GM23338 (cell line): ENCODE measurements at regions not wholly inside any gene's neighbourhood (a gene's known extent, or its start where the extent isn't known, plus 50 kb on each side); places are given as distances from the start of the nearest gene placed in this dataset.

Experiments
- ATAC-seq: fragments of 200-7000 bp; cut with Tn5 transposase; 3 replicates; pipeline ENCODE4 v1.9.1; 2020
- DNase-seq: peaks from one replicate; pipeline ENCODE4 v3.0.0-alpha.2; 2015; ENCODE audit warnings: low spot score
- H2AFZ ChIP-seq: fragments of 200-600 bp; sonication (generic); 2 replicates; pipeline ENCODE4 v1.8.0; 2016; ENCODE audit warnings: antibody characterized with exemption, mild to moderate bottlenecking, moderate library complexity
- H3F3A ChIP-seq: fragments of 200-600 bp; sonication (generic); replicated peaks from 2 replicates; pipeline ENCODE4 v1.8.0; 2017; ENCODE audit warnings: antibody characterized with exemption, mixed run types, low read depth
- H3K27ac ChIP-seq: fragments of 200-600 bp; sonication (generic); 2 replicates; pipeline ENCODE4 v1.6.1; 2016; ENCODE audit warnings: low read depth
- H3K27me3 ChIP-seq: fragments of 200-600 bp; sonication (generic); 2 replicates; pipeline ENCODE4 v1.8.0; 2016; ENCODE audit warnings: mild to moderate bottlenecking, mixed run types, moderate library complexity; ENCODE audit not compliant: insufficient read depth
- H3K36me3 ChIP-seq: fragments of 200-600 bp; sonication (generic); 2 replicates; pipeline ENCODE4 v1.8.0; 2016; ENCODE audit warnings: mild to moderate bottlenecking; ENCODE audit not compliant: insufficient read depth
- H3K4me1 ChIP-seq: fragments of 200-600 bp; sonication (generic); 2 replicates; pipeline ENCODE4 v1.8.0; 2016; ENCODE audit warnings: mild to moderate bottlenecking, moderate library complexity; ENCODE audit not compliant: insufficient read depth
- H3K4me2 ChIP-seq: fragments of 200-600 bp; sonication (generic); 2 replicates; pipeline ENCODE4 v1.7.1; 2017; ENCODE audit warnings: mixed run types
- H3K4me3 ChIP-seq: fragments of 200-600 bp; sonication (generic); 2 replicates; pipeline ENCODE4 v1.6.1; 2016; ENCODE audit warnings: mixed run types
- H3K79me2 ChIP-seq: fragments of 200-600 bp; sonication (generic); replicated peaks from 2 replicates; pipeline ENCODE4 v1.8.0; 2017; ENCODE audit warnings: mild to moderate bottlenecking; ENCODE audit not compliant: insufficient read depth
- H3K9me2 ChIP-seq: fragments of 200-600 bp; sonication (generic); 2 replicates; pipeline ENCODE4 v1.8.0; 2017; ENCODE audit not compliant: insufficient read depth
- H4K20me1 ChIP-seq: fragments of 200-600 bp; sonication (generic); replicated peaks from 2 replicates; pipeline ENCODE4 v1.8.0; 2017; ENCODE audit warnings: mild to moderate bottlenecking; ENCODE audit not compliant: insufficient read depth
- H3K27ac Mint-ChIP-seq: 2 replicates; pipeline ENCODE4 v1.8.0; 2020; ENCODE audit warnings: inconsistent platforms, mild to moderate bottlenecking, moderate library complexity, mixed read lengths
- H3K27me3 Mint-ChIP-seq: 3 replicates; pipeline ENCODE4 v1.8.0; 2022; ENCODE audit warnings: low read depth, mild to moderate bottlenecking, moderate library complexity, mixed read lengths, inconsistent platforms; ENCODE audit not compliant: insufficient read depth, poor library complexity
- H3K36me3 Mint-ChIP-seq: 3 replicates; pipeline ENCODE4 v1.8.0; 2021; ENCODE audit warnings: low read depth, mild to moderate bottlenecking, inconsistent platforms, moderate library complexity, mixed read lengths
- H3K4me1 Mint-ChIP-seq: 3 replicates; pipeline ENCODE4 v1.8.0; 2020; ENCODE audit warnings: mild to moderate bottlenecking, inconsistent platforms, mixed read lengths
- H3K4me3 Mint-ChIP-seq: 3 replicates; pipeline ENCODE4 v1.8.0; 2021; ENCODE audit warnings: moderate library complexity, mild to moderate bottlenecking, inconsistent platforms, mixed read lengths
- H3K9me3 Mint-ChIP-seq: 3 replicates; pipeline ENCODE4 v1.8.0; 2020; ENCODE audit warnings: moderate library complexity, mild to moderate bottlenecking, inconsistent platforms, mixed read lengths
- CREB1 ChIP-seq: fragments of 250-450 bp; sonication (Bioruptor Pico); IDR thresholded peaks from 2 replicates; pipeline ENCODE4 v1.5.0; 2020; ENCODE audit warnings: low read depth, mild to moderate bottlenecking, moderate library complexity
- EZH2phosphoT487 ChIP-seq: fragments of 200-600 bp; sonication (generic); IDR thresholded peaks from one replicate; pipeline ENCODE4 v1.8.1; 2018; ENCODE audit warnings: antibody characterized with exemption; ENCODE audit not compliant: unreplicated experiment
- JUNB ChIP-seq: IDR thresholded peaks from one replicate; pipeline ENCODE4 v1.6.1; 2016; ENCODE audit warnings: antibody characterized with exemption; ENCODE audit not compliant: unreplicated experiment
- NANOG ChIP-seq: IDR thresholded peaks from 2 replicates; pipeline ENCODE4 v1.6.1; 2016; ENCODE audit warnings: antibody characterized with exemption, borderline replicate concordance
- POLR2AphosphoS5 ChIP-seq: IDR thresholded peaks from 2 replicates; pipeline ENCODE4 v1.6.1; 2016; ENCODE audit warnings: antibody characterized with exemption, low read depth
- STAT1 ChIP-seq: IDR thresholded peaks from one replicate; pipeline ENCODE4 v1.6.1; 2016; ENCODE audit warnings: antibody characterized with exemption; ENCODE audit not compliant: unreplicated experiment
- ZNF114 ChIP-seq: fragments of 250-450 bp; sonication (Bioruptor Pico); IDR thresholded peaks from 2 replicates; pipeline ENCODE4 v1.5.0; 2020; ENCODE audit warnings: mild to moderate bottlenecking, moderate library complexity
- ZNF331 ChIP-seq: fragments of 250-450 bp; sonication (Bioruptor Pico); IDR thresholded peaks from 2 replicates; pipeline ENCODE4 v1.5.0; 2020; ENCODE audit warnings: low read depth, mild to moderate bottlenecking, moderate library complexity
- TF ChIP-seq, protein P1 (sequence below): IDR thresholded peaks from 2 replicates; pipeline ENCODE4 v1.6.1; 2016; ENCODE audit warnings: antibody characterized with exemption
- TF ChIP-seq, protein P2 (sequence below): fragments of 250-450 bp; sonication (Bioruptor Pico); IDR thresholded peaks from 2 replicates; pipeline ENCODE4 v1.5.0; 2020; ENCODE audit warnings: mild to moderate bottlenecking, moderate library complexity
- TF ChIP-seq, protein P3 (sequence below): IDR thresholded peaks from one replicate; pipeline ENCODE4 v1.6.1; 2018; ENCODE audit warnings: antibody characterized with exemption; ENCODE audit not compliant: unreplicated experiment

DNA sequence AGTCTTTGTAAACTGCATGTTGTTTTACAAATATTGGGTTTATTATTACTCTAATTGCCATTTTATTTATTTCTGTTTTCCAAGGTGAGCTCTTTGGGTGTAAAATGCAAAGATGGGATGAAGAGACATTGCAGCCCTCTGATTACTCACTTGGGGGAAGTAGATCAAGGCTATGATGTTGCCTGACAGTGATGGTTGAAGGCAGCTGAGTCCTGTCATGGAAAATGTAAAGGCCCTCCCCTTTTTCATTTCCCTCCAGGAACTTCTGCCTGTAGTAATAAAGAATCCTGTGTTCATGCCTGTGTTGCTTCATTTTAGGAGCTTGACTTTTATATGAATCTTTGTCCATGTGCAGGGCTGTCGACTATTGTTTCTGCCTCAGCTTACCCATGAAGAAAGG lies 605.4 kb upstream of the CLINT1 start:
- Mint-ChIP-seq H3K27ac (no peak overlapping the region), H3K36me3 (no peaks in the 10 kb centered on the region), H3K27me3 (no peaks in the 10 kb centered on the region), H3K9me3 (no peaks in the 10 kb centered on the region), H3K4me3 (no peak overlapping the region), H3K4me1 (no peaks in the 10 kb centered on the region)
- Histone ChIP-seq H3K36me3 (no peaks in the 10 kb centered on the region), H3K27me3 (no peaks in the 10 kb centered on the region), H3K4me3 (no peak overlapping the region), H3F3A (no peaks in the 10 kb centered on the region), H2AFZ (no peak overlapping the region), H3K4me1 (no peaks in the 10 kb centered on the region), H3K4me2 (no peak overlapping the region), H3K27ac (no peak overlapping the region), H3K9me2 (no peaks in the 10 kb centered on the region), H3K79me2 (no peaks in the 10 kb centered on the region), H4K20me1 (no peaks in the 10 kb centered on the region)
- no peak for TF ChIP-seq POLR2AphosphoS5
- TF ChIP-seq, protein P1, sequence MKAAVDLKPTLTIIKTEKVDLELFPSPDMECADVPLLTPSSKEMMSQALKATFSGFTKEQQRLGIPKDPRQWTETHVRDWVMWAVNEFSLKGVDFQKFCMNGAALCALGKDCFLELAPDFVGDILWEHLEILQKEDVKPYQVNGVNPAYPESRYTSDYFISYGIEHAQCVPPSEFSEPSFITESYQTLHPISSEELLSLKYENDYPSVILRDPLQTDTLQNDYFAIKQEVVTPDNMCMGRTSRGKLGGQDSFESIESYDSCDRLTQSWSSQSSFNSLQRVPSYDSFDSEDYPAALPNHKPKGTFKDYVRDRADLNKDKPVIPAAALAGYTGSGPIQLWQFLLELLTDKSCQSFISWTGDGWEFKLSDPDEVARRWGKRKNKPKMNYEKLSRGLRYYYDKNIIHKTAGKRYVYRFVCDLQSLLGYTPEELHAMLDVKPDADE: no peak
- TF ChIP-seq JUNB: no peak
- ATAC-seq (no peak), DNase-seq (no peak)

DNA sequence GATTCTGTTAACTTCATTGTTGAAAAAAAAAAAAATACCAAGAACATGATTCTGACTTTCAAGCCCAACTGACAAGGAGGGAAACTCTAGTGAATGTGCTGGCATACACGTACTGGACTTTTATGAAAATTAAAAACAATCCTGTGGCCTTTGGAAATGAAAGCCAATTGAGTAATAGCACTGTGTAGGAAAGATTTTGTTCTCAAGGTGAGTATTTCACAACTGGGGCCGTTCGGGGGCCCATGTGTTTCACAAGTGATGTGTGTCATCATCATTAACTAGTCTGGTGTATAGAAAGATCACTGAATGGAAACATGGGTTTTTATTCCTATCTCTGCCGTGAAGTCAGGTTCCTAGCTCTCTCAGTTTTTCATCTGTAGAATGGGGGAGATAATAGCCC lies 605.0 kb upstream of the CLINT1 start:
- Mint-ChIP-seq H3K9me3 (no peaks in the 10 kb centered on the region), H3K27me3 (no peaks in the 10 kb centered on the region), H3K4me3 (no peak overlapping the region), H3K36me3 (no peaks in the 10 kb centered on the region), H3K27ac (no peak overlapping the region), H3K4me1 (no peaks in the 10 kb centered on the region)
- H2AFZ ChIP-seq: no peak overlapping the region
- no peaks in the 10 kb centered on the region for H3K36me3 ChIP-seq
- no peaks in the 10 kb centered on the region for H3K4me1 ChIP-seq
- H3K4me3 ChIP-seq: no peak overlapping the region
- H3K4me2 ChIP-seq: no peak overlapping the region
- no peak for ATAC-seq
- no peak overlapping the region for H3K27ac ChIP-seq
- H4K20me1 ChIP-seq: no peaks in the 10 kb centered on the region
- H3K27me3 ChIP-seq: no peaks in the 10 kb centered on the region
- H3K9me2 ChIP-seq: no peaks in the 10 kb centered on the region
- no peak for DNase-seq
- H3F3A ChIP-seq: no peaks in the 10 kb centered on the region
- H3K79me2 ChIP-seq: no peaks in the 10 kb centered on the region
- TF ChIP-seq, protein P2, sequence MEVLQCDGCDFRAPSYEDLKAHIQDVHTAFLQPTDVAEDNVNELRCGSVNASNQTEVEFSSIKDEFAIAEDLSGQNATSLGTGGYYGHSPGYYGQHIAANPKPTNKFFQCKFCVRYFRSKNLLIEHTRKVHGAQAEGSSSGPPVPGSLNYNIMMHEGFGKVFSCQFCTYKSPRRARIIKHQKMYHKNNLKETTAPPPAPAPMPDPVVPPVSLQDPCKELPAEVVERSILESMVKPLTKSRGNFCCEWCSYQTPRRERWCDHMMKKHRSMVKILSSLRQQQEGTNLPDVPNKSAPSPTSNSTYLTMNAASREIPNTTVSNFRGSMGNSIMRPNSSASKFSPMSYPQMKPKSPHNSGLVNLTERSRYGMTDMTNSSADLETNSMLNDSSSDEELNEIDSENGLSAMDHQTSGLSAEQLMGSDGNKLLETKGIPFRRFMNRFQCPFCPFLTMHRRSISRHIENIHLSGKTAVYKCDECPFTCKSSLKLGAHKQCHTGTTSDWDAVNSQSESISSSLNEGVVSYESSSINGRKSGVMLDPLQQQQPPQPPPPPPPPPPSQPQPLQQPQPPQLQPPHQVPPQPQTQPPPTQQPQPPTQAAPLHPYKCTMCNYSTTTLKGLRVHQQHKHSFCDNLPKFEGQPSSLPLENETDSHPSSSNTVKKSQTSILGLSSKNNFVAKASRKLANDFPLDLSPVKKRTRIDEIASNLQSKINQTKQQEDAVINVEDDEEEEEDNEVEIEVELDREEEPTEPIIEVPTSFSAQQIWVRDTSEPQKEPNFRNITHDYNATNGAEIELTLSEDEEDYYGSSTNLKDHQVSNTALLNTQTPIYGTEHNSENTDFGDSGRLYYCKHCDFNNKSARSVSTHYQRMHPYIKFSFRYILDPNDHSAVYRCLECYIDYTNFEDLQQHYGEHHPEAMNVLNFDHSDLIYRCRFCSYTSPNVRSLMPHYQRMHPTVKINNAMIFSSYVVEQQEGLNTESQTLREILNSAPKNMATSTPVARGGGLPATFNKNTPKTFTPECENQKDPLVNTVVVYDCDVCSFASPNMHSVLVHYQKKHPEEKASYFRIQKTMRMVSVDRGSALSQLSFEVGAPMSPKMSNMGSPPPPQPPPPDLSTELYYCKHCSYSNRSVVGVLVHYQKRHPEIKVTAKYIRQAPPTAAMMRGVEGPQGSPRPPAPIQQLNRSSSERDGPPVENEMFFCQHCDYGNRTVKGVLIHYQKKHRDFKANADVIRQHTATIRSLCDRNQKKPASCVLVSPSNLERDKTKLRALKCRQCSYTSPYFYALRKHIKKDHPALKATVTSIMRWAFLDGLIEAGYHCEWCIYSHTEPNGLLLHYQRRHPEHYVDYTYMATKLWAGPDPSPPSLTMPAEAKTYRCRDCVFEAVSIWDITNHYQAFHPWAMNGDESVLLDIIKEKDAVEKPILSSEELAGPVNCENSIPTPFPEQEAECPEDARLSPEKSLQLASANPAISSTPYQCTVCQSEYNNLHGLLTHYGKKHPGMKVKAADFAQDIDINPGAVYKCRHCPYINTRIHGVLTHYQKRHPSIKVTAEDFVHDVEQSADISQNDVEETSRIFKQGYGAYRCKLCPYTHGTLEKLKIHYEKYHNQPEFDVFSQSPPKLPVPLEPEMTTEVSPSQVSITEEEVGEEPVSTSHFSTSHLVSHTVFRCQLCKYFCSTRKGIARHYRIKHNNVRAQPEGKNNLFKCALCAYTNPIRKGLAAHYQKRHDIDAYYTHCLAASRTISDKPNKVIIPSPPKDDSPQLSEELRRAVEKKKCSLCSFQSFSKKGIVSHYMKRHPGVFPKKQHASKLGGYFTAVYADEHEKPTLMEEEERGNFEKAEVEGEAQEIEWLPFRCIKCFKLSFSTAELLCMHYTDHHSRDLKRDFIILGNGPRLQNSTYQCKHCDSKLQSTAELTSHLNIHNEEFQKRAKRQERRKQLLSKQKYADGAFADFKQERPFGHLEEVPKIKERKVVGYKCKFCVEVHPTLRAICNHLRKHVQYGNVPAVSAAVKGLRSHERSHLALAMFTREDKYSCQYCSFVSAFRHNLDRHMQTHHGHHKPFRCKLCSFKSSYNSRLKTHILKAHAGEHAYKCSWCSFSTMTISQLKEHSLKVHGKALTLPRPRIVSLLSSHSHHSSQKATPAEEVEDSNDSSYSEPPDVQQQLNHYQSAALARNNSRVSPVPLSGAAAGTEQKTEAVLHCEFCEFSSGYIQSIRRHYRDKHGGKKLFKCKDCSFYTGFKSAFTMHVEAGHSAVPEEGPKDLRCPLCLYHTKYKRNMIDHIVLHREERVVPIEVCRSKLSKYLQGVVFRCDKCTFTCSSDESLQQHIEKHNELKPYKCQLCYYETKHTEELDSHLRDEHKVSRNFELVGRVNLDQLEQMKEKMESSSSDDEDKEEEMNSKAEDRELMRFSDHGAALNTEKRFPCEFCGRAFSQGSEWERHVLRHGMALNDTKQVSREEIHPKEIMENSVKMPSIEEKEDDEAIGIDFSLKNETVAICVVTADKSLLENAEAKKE (CRISPR knock-in tag): no peak
- TF ChIP-seq JUNB: no peak
- TF ChIP-seq, protein P1: no peak
- TF ChIP-seq CREB1: no peak
- TF ChIP-seq ZNF114 (CRISPR knock-in tag): no peak
- no peak for TF ChIP-seq EZH2phosphoT487
- TF ChIP-seq NANOG: no peak
- TF ChIP-seq POLR2AphosphoS5: no peak
- TF ChIP-seq STAT1: no peak
- TF ChIP-seq, protein P3, sequence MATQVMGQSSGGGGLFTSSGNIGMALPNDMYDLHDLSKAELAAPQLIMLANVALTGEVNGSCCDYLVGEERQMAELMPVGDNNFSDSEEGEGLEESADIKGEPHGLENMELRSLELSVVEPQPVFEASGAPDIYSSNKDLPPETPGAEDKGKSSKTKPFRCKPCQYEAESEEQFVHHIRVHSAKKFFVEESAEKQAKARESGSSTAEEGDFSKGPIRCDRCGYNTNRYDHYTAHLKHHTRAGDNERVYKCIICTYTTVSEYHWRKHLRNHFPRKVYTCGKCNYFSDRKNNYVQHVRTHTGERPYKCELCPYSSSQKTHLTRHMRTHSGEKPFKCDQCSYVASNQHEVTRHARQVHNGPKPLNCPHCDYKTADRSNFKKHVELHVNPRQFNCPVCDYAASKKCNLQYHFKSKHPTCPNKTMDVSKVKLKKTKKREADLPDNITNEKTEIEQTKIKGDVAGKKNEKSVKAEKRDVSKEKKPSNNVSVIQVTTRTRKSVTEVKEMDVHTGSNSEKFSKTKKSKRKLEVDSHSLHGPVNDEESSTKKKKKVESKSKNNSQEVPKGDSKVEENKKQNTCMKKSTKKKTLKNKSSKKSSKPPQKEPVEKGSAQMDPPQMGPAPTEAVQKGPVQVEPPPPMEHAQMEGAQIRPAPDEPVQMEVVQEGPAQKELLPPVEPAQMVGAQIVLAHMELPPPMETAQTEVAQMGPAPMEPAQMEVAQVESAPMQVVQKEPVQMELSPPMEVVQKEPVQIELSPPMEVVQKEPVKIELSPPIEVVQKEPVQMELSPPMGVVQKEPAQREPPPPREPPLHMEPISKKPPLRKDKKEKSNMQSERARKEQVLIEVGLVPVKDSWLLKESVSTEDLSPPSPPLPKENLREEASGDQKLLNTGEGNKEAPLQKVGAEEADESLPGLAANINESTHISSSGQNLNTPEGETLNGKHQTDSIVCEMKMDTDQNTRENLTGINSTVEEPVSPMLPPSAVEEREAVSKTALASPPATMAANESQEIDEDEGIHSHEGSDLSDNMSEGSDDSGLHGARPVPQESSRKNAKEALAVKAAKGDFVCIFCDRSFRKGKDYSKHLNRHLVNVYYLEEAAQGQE: no peak
- no peak for TF ChIP-seq ZNF331 (CRISPR knock-in tag)
